ENCODE measurements at regions not wholly inside any gene's neighbourhood (a gene's known extent, or its start where the extent isn't known, plus 50 kb on each side); places are given as distances from the start of the nearest gene placed in this dataset.

GRCh38 chr1:10898921-10899320 is 102.5 kb upstream of the CASZ1 start:
- ChIA-PET POLR2A (no interaction called here), CTCF (interaction anchor here (1.0 kb wide), 1 partner anchor 12 kb away, joined by 3 read pairs; no protein-coding TSS in a partner anchor)
- DNase-seq (ENCODE audit: extremely low spot score), result no peak
- no peak for TF ChIP-seq CTCF (IDR thresholded peaks at IDR 0.05; ENCODE audit: control extremely low read depth, extremely low read depth, low read depth, missing control alignments)

GRCh38 chr1:10899490-10900250 is 103.2 kb upstream of the CASZ1 start:
- CTCF ChIA-PET, result interaction anchor here (1.0 to 1.6 kb wide), 2 partner anchors 10 to 13 kb away, joined by 3 to 8 read pairs; no protein-coding TSS in a partner anchor

GRCh38 chr1:10900251-10900651 is 103.8 kb upstream of the CASZ1 start:
- TF ChIP-seq CTCF (IDR thresholded peaks at IDR 0.05; ENCODE audit: control extremely low read depth, extremely low read depth, low read depth, missing control alignments), result no peak
- DNase-seq (ENCODE audit: extremely low spot score), result no peak
- POLR2A ChIA-PET, result no interaction called here
- CTCF ChIA-PET, result interaction anchor here (1.6 kb wide), 1 partner anchor 10 kb away, joined by 8 read pairs; no protein-coding TSS in a partner anchor

More at GRCh38 chr1:10899490-10900250, 103.2 kb upstream of the CASZ1 start:
- DNase-seq (ENCODE audit: extremely low spot score), result no peak
- POLR2A ChIA-PET, result no interaction called here
- no peak for TF ChIP-seq CTCF (IDR thresholded peaks at IDR 0.05; ENCODE audit: control extremely low read depth, extremely low read depth, low read depth, missing control alignments)

- ChIA-PET CTCF (interaction anchor here (1.6 kb wide), 1 partner anchor 9 kb away, joined by 8 read pairs; no protein-coding TSS in a partner anchor), POLR2A (no interaction called here)
- TF ChIP-seq CTCF (IDR thresholded peaks at IDR 0.05; ENCODE audit: control extremely low read depth, extremely low read depth, low read depth, missing control alignments), result no peak
- DNase-seq (ENCODE audit: extremely low spot score), result no peak
These were observed 104.2 kb upstream of the CASZ1 start for GRCh38 chr1:10900691-10901090.

GRCh38 chr1:10901091-10901890 is 104.8 kb upstream of the CASZ1 start:
- POLR2A ChIA-PET, result no interaction called here
- TF ChIP-seq CTCF (IDR thresholded peaks at IDR 0.05; ENCODE audit: control extremely low read depth, extremely low read depth, low read depth, missing control alignments), result no peak
- DNase-seq (ENCODE audit: extremely low spot score), result no peak
- CTCF ChIA-PET, result interaction anchor here (1.6 kb wide), 1 partner anchor 9 kb away, joined by 8 read pairs; no protein-coding TSS in a partner anchor

- no peak for DNase-seq (ENCODE audit: extremely low spot score)
- POLR2A ChIA-PET, result no interaction called here
- no peak for TF ChIP-seq CTCF (IDR thresholded peaks at IDR 0.05; ENCODE audit: control extremely low read depth, extremely low read depth, low read depth, missing control alignments)
- CTCF ChIA-PET, result no interaction called here
These were observed 105.7 kb upstream of the CASZ1 start for GRCh38 chr1:10901891-10902805.
